RWPE2 (cell line): ENCODE measurements at regions not wholly inside any gene's neighbourhood (a gene's known extent, or its start where the extent isn't known, plus 50 kb on each side); places are given as distances from the start of the nearest gene placed in this dataset.
A peak's percentile ranks its signal among the peaks of the same experiment; 100 is the strongest.

ENCODE experiments used
- ATAC-seq: fragments of 200-7000 bp; cut with Tn5 transposase; 3 replicates; pipeline ENCODE4 v1.9.1; 2021; ENCODE audit warnings: low read depth
- DNase-seq: peaks from one replicate; pipeline ENCODE4 v3.0.0-alpha.2; 2020; ENCODE audit warnings: low spot score
- H3K27ac ChIP-seq: fragments of 450-650 bp; 2 replicates; pipeline ENCODE4 v1.5.1; 2017; ENCODE audit warnings: mild to moderate bottlenecking; ENCODE audit not compliant: poor library complexity, severe bottlenecking
- H3K27me3 ChIP-seq: fragments of 250-450 bp; sonication (Bioruptor Pico); 2 replicates; pipeline ENCODE4 v1.5.1; 2021; ENCODE audit warnings: mild to moderate bottlenecking, moderate library complexity; ENCODE audit not compliant: insufficient read depth, poor library complexity, severe bottlenecking
- H3K36me3 ChIP-seq: fragments of 250-450 bp; sonication (Bioruptor Pico); 2 replicates; pipeline ENCODE4 v1.5.1; 2020; ENCODE audit warnings: low read depth, mild to moderate bottlenecking, moderate library complexity
- H3K4me1 ChIP-seq: fragments of 250-450 bp; sonication (Bioruptor Pico); 2 replicates; pipeline ENCODE4 v1.5.1; 2021; ENCODE audit warnings: mild to moderate bottlenecking, moderate library complexity; ENCODE audit not compliant: insufficient read depth, poor library complexity, severe bottlenecking
- H3K4me3 ChIP-seq: fragments of 250-450 bp; sonication (Bioruptor Pico); 2 replicates; pipeline ENCODE4 v1.5.1; 2021; ENCODE audit warnings: mild to moderate bottlenecking, moderate library complexity; ENCODE audit not compliant: severe bottlenecking
- H3K9me3 ChIP-seq: fragments of 250-450 bp; sonication (Bioruptor Pico); 2 replicates; pipeline ENCODE4 v1.5.1; 2021; ENCODE audit warnings: mild to moderate bottlenecking, moderate library complexity; ENCODE audit not compliant: severe bottlenecking
- TF ChIP-seq, protein P1 (sequence below): fragments of 450-650 bp; IDR thresholded peaks from one replicate; pipeline ENCODE4 v1.5.1; 2017; ENCODE audit warnings: mild to moderate bottlenecking, moderate library complexity; ENCODE audit not compliant: poor library complexity, severe bottlenecking

DNA sequence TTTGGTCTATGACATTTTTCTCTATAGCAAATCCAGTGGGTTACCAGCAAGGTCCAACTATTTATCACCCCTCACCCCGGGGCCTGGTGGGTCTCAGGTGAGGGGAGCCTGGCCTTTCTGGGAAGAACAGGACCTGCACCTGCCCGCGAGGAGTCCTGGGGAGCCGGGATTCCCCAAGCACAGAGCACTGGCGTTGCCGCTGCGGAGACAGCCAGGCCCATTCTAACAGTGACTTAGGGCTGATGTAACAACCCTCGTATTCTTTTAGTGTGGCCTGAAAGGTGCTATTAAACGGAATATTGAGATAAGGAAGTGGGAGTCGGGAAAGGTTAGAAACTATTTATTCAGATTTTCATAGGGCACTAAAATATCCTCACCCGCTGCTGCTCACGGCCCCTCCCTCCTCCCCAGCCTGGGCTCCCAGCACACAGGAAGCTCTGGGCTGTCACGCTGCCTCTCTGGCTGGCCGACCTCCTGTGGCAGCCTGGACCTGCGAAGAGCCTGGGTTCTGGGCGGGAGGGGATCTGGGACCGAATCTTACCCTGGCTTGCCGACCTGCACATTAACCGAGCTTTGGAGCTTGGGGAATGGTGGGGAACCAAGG is 141.2 kb downstream of the MIAT start:
- Histone ChIP-seq H3K4me3 (no peak overlapping the region), H3K27me3 (no peaks in the 10 kb centered on the region), H3K9me3 (no peaks in the 10 kb centered on the region), H3K4me1 (no peaks in the 10 kb centered on the region), H3K27ac (no peak overlapping the region), H3K36me3 (no peaks in the 10 kb centered on the region)
- no peak for DNase-seq
- TF ChIP-seq, protein P1, sequence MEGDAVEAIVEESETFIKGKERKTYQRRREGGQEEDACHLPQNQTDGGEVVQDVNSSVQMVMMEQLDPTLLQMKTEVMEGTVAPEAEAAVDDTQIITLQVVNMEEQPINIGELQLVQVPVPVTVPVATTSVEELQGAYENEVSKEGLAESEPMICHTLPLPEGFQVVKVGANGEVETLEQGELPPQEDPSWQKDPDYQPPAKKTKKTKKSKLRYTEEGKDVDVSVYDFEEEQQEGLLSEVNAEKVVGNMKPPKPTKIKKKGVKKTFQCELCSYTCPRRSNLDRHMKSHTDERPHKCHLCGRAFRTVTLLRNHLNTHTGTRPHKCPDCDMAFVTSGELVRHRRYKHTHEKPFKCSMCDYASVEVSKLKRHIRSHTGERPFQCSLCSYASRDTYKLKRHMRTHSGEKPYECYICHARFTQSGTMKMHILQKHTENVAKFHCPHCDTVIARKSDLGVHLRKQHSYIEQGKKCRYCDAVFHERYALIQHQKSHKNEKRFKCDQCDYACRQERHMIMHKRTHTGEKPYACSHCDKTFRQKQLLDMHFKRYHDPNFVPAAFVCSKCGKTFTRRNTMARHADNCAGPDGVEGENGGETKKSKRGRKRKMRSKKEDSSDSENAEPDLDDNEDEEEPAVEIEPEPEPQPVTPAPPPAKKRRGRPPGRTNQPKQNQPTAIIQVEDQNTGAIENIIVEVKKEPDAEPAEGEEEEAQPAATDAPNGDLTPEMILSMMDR = no peak
- ATAC-seq = no peak

DNA sequence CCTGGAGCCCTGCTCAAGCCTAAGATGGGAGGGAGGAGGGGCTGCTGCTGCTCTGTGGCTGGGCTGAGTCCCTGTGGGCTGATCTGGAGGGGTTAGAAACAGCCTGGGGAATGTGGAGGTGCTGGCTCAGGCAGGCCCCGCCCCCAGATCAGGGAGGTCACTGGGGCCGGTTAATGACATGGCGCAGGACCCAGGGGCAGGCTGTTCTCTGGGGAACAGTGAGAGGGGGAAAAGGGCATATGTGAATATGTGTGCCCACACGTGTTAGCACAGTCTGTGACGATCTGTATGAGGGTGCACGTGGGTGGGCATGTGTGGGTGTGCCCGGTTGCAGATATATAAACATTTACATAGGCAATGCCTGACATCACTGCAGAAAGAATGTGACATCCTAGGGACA is 143.5 kb downstream of the MIAT start:
- TF ChIP-seq, protein P1 = no peak
- Histone ChIP-seq H3K9me3 (no peaks in the 10 kb centered on the region), H3K4me1 (no peaks in the 10 kb centered on the region), H3K27me3 (no peaks in the 10 kb centered on the region), H3K27ac (no peak overlapping the region), H3K36me3 (no peaks in the 10 kb centered on the region), H3K4me3 (no peak overlapping the region)
- DNase-seq = no peak
- no peak for ATAC-seq

DNA sequence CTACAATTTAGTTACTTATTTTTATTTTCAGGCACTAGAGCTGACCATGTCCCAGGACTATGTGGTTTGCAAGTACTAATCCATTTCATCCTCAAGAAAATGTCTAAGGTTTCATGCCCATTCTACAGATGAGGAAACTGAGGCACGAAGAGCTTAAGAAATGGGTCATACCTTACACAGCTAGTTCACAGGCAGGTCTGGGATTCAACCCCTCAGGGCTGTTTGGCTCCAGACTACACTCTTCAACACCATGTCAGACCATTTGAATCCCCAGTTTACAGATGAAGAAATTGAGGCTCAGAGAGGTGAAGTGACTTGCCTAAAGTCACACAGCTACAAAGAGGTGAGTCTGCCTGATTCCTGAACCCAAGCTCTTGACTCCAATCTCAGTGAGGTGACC is 144.1 kb downstream of the MIAT start:
- H3K27me3 ChIP-seq = no peaks in the 10 kb centered on the region

DNA sequence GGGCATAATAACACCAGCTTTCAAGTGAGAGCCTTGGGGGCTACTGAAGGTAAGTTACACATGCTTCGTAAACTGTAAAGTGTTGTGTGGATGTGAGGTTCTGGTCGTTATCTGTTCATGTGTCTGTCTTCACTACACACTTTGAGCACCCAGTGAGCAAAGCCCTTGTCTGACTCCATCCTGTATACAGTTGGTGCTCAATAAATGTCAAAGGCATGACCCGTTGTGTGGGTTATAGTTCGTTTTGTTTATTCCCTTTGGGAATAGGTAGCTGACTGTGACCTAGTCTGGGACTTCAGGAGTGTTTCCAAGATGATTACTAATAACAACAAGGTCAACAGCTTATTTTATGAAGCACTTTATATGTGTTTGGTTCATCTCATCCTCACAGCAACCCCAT is 146.9 kb downstream of the MIAT start:
- no peaks in the 10 kb centered on the region for H3K9me3 ChIP-seq
- H3K4me1 ChIP-seq = no peaks in the 10 kb centered on the region
- TF ChIP-seq, protein P1 = no peak
- H3K27me3 ChIP-seq = peaks cover 4% of the 10 kb centered on the region
- H3K4me3 ChIP-seq = no peak overlapping the region
- no peak for ATAC-seq
- no peaks in the 10 kb centered on the region for H3K36me3 ChIP-seq
- no peak for DNase-seq
- no peak overlapping the region for H3K27ac ChIP-seq

More for the DNA sequence above, 144.1 kb downstream of the MIAT start:
- Histone ChIP-seq H3K4me3 (no peak overlapping the region), H3K27ac (no peak overlapping the region), H3K9me3 (no peaks in the 10 kb centered on the region), H3K36me3 (no peaks in the 10 kb centered on the region), H3K4me1 (no peaks in the 10 kb centered on the region)
- ATAC-seq (no peak), DNase-seq (no peak)
- TF ChIP-seq, protein P1 = no peak

DNA sequence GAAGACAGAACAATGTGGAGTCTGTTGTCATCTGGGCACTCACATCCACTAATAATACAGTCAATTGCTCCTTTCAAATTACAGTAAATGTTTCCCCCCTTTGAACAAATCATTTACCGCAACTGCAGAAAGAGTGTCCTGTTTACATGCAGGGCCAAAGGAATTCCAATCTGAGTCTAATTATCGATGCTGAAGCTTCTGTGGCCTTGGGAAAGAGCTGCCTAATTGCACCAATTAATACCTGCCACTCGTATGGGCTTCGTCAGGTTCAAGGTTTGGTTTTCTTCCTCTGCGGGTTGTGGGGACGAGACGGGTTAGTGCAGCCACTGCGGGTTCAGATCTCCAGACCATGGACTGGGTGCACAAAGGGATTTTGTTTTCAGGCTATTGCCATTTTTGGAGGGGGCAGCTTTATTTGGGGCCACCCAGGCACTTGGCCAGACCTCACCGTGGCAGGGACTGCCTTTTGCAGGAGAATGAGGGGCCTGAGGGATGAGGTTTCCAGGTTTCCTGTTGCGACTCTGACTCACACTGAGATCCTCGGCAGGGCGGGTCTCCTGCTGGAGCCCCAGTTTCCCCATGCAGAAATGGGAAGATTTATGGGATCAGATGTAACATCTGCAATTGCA is 147.6 kb downstream of the MIAT start:
- H3K4me1 ChIP-seq = no peaks in the 10 kb centered on the region
- H3K9me3 ChIP-seq = no peaks in the 10 kb centered on the region
- H3K27ac ChIP-seq = no peak overlapping the region
- H3K36me3 ChIP-seq = no peaks in the 10 kb centered on the region
- H3K27me3 ChIP-seq = peaks cover 4% of the 10 kb centered on the region
- no peak for DNase-seq
- no peak overlapping the region for H3K4me3 ChIP-seq
- TF ChIP-seq, protein P1 = no peak
- peak; percentile 41; the same call in 1 of the 3 replicates for ATAC-seq
